HG03342 (cell line): ENCODE measurements at regions not wholly inside any gene's neighbourhood (a gene's known extent, or its start where the extent isn't known, plus 50 kb on each side); places are given as distances from the start of the nearest gene placed in this dataset.

Experiments
- ATAC-seq: cut with Tn5 transposase; IDR thresholded peaks from one replicate; pipeline ENCODE4 v1.9.1; 2021; ENCODE audit warnings: mild to moderate bottlenecking, moderate library complexity; ENCODE audit not compliant: unreplicated experiment

GRCh38 chr16:77551357-77551756, 116.5 kb upstream of the ADAMTS18 start:
- no peak for ATAC-seq

- no peak for ATAC-seq
Observed at GRCh38 chr16:77553130-77553529, 118.3 kb upstream of the ADAMTS18 start.

DNA sequence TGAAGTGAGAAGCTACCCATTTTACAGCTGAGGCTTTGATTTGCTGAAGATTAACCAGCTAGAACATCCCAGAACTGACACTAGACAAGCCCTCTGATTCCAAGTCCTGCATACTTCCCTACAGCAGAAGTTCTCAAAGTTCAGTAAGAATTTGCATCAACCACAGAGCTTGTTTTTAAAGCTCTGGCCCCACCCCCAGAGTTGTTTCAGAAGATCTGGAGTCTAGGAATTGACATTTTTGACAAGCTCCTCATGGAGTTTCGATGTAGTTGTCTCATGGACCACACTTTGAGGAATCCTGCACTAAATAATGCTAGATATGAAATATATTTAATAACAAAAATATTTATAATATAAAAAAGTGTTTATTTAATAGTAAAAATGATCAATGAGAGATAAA, 120.3 kb upstream of the ADAMTS18 start:
- no peak for ATAC-seq

- no peak for ATAC-seq
Observed at GRCh38 chr16:77555791-77556190, 121.0 kb upstream of the ADAMTS18 start.

- no peak for ATAC-seq
Observed at GRCh38 chr16:77556201-77556873, 121.5 kb upstream of the ADAMTS18 start.

DNA sequence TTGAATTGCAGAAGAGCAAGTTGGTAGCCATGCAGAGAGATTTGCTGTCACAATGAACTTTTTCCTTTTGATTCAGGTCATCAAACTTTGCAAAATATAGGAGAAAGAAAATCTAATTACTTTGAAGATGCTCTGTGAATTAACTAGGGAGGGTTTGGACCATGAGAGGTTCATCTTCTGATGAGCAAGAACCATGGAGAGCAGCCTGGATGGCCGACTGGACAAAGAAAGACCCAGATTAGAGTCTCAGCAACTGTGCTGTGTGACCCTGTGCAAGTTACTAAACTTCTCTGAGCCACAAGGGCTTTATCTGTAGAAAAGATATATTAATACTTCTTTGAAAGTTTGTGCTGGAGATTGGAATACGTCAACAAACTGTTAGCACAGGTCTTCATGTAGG, 122.6 kb upstream of the ADAMTS18 start:
- no peak for ATAC-seq

GRCh38 chr16:77558786-77559185, 124.0 kb upstream of the ADAMTS18 start:
- no peak for ATAC-seq

GRCh38 chr16:77562497-77562896, 127.7 kb upstream of the ADAMTS18 start:
- ATAC-seq, result no peak

DNA sequence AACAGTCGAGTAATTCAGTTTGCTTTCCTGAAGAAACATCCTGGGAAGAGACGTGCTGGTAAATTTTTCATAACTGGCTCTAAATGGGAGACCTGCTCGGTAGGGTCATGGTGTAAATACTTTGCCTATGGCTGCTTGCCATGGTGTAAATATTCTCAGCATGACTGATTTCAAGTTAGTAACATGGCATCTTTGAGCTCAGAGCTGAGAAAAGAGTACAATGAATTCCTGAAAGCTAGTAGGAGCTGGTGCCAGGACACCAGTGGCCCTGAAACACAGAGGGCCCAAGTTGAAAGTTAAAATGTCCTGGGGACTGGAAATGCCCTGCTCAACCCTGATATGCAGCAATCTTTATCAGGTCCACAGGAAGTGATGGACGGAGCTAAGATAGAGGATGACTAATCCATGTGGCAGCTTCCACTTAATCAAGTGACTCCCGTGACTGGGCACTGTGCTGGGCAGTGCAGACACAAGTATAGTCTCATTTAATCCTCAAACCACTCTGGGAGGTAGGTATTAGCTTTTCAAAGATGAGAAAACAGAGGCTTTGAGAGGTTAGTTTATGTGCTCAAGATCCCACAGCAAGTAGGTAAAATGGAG, 130.1 kb upstream of the ADAMTS18 start:
- no peak for ATAC-seq

- ATAC-seq, result no peak
Observed at GRCh38 chr16:77569406-77569805, 134.6 kb upstream of the ADAMTS18 start.

DNA sequence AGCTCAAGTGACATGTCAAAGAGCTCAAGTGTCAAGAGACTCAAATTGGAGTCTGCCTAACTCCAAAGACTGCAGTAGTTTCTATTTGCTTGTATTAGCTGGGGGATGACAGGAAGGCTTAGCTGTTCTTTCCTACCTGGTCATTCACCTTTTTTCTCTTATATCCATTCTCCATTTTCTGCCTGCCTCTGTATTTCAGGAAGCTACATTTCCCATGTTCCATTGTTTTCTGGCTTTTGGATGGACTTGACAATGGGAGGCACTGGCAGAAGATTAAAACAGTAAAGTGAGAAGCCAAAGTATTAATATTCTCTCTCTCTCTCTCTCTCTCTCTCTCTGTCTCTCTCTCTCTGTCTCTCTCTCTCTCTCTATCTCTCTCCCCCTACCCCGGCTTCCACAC, 135.7 kb upstream of the ADAMTS18 start:
- ATAC-seq, result no peak

- no peak for ATAC-seq
Observed at GRCh38 chr16:77571115-77571862, 136.5 kb upstream of the ADAMTS18 start.

DNA sequence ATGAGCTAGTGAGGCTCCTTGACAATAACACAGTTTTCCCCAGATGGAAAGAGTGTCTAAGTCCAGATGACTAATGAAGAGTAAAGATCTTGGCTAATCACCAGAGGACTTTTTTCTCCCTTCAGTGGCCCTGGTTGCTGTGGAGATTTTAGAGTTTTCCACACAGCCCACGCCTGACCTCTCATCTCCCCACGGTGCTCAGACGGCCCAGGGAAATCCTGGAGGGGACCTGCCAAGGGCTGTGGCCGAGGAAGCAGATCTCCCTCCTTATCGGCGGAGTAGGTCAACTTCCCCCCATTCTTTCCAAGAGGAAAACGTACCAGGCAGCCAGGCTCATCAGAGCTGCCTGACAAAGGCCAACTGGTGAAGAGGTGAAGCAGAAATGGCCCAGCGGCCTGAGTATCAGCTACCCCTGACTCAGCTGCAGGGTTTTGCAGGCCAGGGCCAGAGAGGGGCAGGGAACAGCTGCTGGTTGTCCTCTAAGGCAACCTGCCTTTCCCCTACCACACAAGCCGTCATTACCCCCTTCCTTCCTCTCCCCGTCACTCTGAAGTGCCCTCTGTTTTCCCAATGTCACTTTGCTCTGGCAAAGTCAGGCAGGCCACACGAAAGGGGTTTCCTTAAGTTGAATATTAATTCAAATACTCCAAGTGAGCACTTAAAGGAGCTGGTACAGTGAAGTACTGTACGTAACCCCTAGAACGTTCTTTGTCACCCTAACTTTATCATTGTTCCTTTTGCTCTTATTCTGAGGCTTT, 140.2 kb upstream of the ADAMTS18 start:
- ATAC-seq, result no peak

GRCh38 chr16:77579351-77579891, 142.9 kb upstream of the NUDT7 start:
- ATAC-seq, result no peak

DNA sequence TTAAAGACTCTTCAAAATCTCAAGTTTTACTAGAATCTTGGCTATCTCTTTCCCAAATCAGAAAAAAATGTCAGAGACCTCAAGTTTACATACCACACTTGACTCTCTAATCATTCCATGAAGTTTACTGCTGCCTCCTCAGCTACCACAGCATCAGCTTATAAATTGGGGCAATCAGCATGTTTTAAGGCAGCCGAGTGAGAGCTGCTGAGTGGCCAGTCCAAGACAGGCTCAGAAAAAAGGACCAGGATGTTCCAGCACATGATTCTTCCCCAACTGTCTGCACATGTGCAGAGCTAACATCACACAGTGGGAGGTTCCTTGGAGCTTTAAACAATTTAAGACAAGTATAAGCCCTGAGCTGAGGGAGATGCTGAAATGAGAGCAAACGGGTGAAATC, 140.6 kb upstream of the NUDT7 start:
- no peak for ATAC-seq

DNA sequence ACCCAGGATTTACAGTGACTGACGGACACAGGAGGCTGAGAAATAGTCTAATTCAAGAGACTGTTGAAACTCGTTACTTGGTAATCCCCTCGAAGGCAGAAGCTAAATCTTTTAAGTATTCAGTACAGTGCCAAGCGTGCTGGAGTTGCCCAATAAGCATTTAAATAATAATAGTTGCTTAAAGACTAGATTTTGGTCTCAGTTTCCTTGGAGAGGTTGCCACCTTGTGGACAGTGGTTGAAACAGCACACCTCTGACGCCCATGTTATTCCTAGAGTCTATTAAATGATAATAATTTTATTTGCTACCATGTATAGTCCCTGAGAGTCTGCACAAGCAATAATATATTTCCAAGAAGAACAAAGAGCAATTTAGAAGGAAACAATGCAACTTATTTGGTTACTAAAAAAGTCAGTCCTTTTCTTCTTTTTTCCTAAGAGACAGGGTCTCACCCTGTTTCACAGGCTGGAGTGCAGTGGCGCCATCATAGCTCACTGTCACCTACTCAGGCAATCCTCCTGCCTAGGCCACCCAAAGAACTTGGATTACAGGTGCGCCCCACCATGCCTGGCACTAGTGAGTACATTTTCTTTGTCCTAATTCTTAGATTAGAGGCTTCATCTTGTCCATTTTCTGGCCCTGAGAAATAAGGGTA, 138.0 kb upstream of the NUDT7 start:
- peak; percentile 60 for ATAC-seq

- no peak for ATAC-seq
Observed at GRCh38 chr16:77585379-77586251, 136.7 kb upstream of the NUDT7 start.

GRCh38 chr16:77588389-77588788, 133.9 kb upstream of the NUDT7 start:
- no peak for ATAC-seq

- ATAC-seq, result no peak
Observed at GRCh38 chr16:77589071-77589765, 133.1 kb upstream of the NUDT7 start.
